DOHH2 (cell line): ENCODE measurements at regions not wholly inside any gene's neighbourhood (a gene's known extent, or its start where the extent isn't known, plus 50 kb on each side); places are given as distances from the start of the nearest gene placed in this dataset.

Experiments used
- CTCF ChIP-seq: fragments of 200-600 bp; sonication (generic); IDR thresholded peaks from one replicate; pipeline ENCODE4 v1.5.1; 2014; ENCODE audit warnings: antibody characterized with exemption, mild to moderate bottlenecking, low read depth, low read length; ENCODE audit not compliant: poor library complexity, severe bottlenecking
- EZH2phosphoT487 ChIP-seq: fragments of 200-600 bp; sonication (generic); IDR thresholded peaks from 2 replicates; pipeline ENCODE4 v1.6.1; 2017; ENCODE audit warnings: borderline replicate concordance, mild to moderate bottlenecking, antibody characterized with exemption, low read length, moderate library complexity, mixed read lengths

- TF ChIP-seq CTCF (no peak), EZH2phosphoT487 (no peak)
Observed at GRCh38 chr11:25529572-25529971, 802.4 kb upstream of the ANO3 start.
